ENCODE measurements at regions not wholly inside any gene's neighbourhood (a gene's known extent, or its start where the extent isn't known, plus 50 kb on each side); places are given as distances from the start of the nearest gene placed in this dataset.

DNA sequence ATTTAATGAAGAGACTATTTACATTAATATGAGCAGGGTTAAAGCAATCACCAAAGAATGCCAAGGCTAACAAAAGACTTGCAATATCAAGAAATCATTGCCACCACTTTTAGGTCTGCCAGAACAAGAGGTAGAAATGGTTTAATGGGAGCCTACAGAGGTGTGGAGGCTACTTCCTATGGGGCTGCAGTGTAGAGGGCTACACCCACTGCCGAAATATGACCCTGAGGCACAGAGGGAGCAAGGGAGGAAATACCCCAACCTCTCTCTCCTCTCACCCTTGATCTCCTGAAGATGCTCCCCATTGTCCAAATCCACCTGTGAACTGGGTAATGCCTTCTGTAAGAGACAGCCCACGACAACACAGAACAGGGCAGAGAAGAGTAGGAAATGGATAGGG is 315.4 kb downstream of the SMAD2 start:
- Histone ChIP-seq H3K27ac (ENCODE audit: low read depth in 1 of 3, low read length in 2 of 3) (no peak overlapping the region), H3K4me1 (ENCODE audit: control insufficient read depth in 3 of 3, insufficient read depth in 2 of 3, low read depth in 1 of 3, low read length in 2 of 3) (no peaks in the 10 kb centered on the region), H3K27me3 (ENCODE audit: control insufficient read depth in 3 of 3, insufficient read depth in 3 of 3, low read length in 3 of 3) (peaks cover 0 to 2% (median 0%) of the 10 kb centered on the region in 3 donors), H3K4me3 (ENCODE audit: low read depth in 1 of 3, low read length in 3 of 3) (no peak overlapping the region), H3K9me3 (ENCODE audit: control insufficient read depth in 2 of 2, insufficient read depth in 1 of 2, low read depth in 1 of 2, low read length in 1 of 2) (peaks cover 0 to 2% of the 10 kb centered on the region in 2 donors), H3K36me3 (ENCODE audit: control insufficient read depth in 3 of 3, insufficient read depth in 2 of 3, low read depth in 1 of 3, low read length in 3 of 3) (no peaks in the 10 kb centered on the region)
- no peak for FAIRE-seq
- no peak for DNase-seq
- 68 to 82% (median 73%) methylated on average over 2 of the region's 2 CpGs for WGBS, 3 donors

DNA sequence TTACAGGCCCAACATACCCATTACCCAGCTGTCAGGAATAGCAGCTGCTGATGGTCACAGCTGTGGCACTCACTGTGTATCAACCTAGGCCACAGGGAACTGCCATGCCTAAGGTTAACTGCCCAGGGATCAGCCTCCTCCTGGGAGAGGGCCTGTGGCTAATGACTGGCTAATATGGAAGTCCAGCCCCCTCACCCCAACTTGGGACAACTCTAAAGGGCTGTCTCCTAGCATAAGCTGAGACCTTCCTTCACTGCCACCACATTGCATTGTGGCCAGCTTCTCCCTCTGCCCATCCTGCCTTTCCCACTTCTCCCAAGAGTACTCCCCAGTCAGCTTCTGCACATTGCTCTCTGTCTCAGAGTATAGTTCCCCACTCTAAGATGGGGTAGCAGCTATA is 316.5 kb downstream of the SMAD2 start:
- Histone ChIP-seq H3K9me3 (ENCODE audit: control insufficient read depth in 2 of 2, insufficient read depth in 1 of 2, low read depth in 1 of 2, low read length in 1 of 2) (peaks cover 0 to 2% of the 10 kb centered on the region in 2 donors), H3K4me3 (ENCODE audit: low read depth in 1 of 3, low read length in 3 of 3) (no peak overlapping the region), H3K27me3 (ENCODE audit: control insufficient read depth in 3 of 3, insufficient read depth in 3 of 3, low read length in 3 of 3) (peaks cover 0 to 2% (median 0%) of the 10 kb centered on the region in 3 donors), H3K36me3 (ENCODE audit: control insufficient read depth in 3 of 3, insufficient read depth in 2 of 3, low read depth in 1 of 3, low read length in 3 of 3) (no peaks in the 10 kb centered on the region), H3K4me1 (ENCODE audit: control insufficient read depth in 3 of 3, insufficient read depth in 2 of 3, low read depth in 1 of 3, low read length in 2 of 3) (no peaks in the 10 kb centered on the region), H3K27ac (ENCODE audit: low read depth in 1 of 3, low read length in 2 of 3) (no peak overlapping the region)
- FAIRE-seq (no peak), DNase-seq (no peak)

DNA sequence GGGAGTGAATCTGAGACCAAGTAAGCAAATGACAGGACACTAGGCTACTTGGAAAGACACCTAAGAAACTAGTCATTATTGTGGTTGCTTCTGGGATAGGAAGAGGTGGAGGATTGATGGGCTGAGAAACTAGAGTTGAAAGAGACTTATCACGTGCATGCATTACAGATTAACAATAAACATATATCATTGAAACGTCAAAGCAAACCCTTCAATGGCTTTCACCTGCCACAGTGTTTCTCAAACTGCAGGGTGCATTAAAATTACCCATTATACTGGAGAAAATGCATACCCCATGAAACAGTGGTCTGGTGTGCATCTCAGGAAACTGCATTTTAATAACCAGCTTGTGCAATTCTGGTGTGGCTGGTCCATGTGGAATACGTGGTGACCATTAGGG is 318.8 kb downstream of the SMAD2 start:
- Histone ChIP-seq H3K4me3 (ENCODE audit: low read depth in 1 of 3, low read length in 3 of 3) (no peak overlapping the region), H3K36me3 (ENCODE audit: control insufficient read depth in 3 of 3, insufficient read depth in 2 of 3, low read depth in 1 of 3, low read length in 3 of 3) (no peaks in the 10 kb centered on the region), H3K4me1 (ENCODE audit: control insufficient read depth in 3 of 3, insufficient read depth in 2 of 3, low read depth in 1 of 3, low read length in 2 of 3) (no peaks in the 10 kb centered on the region), H3K27ac (ENCODE audit: low read depth in 1 of 3, low read length in 2 of 3) (no peak overlapping the region), H3K27me3 (ENCODE audit: control insufficient read depth in 3 of 3, insufficient read depth in 3 of 3, low read length in 3 of 3) (peaks cover 0 to 2% (median 0%) of the 10 kb centered on the region in 3 donors), H3K9me3 (ENCODE audit: control insufficient read depth in 2 of 2, insufficient read depth in 1 of 2, low read depth in 1 of 2, low read length in 1 of 2) (peaks cover 0 to 2% of the 10 kb centered on the region in 2 donors)
- DNase-seq = no peak
- WGBS, 3 donors = 37 to 48% (median 41%) methylated on average over 3 of the region's 3 CpGs
- FAIRE-seq = no peak

DNA sequence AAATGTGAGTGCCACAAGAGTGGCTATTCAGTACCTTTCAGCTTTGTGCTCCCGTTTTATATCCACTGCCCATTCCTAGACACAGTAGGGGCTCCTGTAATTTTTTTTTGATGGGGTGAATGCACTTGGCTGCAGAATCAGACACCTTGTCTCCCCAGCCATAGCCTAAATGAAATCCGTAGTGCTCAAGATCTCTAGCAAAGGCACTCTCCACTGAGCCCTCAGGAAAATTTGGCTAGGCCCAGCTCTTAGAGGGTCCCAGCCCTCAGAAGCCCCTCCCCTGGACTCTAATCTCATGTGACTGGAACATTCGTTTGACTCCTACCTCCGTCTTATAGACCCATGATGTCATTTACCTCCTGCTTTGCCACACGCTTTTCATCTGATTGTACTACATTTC is 323.9 kb downstream of the SMAD2 start:
- FAIRE-seq (no peak), DNase-seq (no peak)
- Histone ChIP-seq H3K36me3 (ENCODE audit: control insufficient read depth in 3 of 3, insufficient read depth in 2 of 3, low read depth in 1 of 3, low read length in 3 of 3) (no peaks in the 10 kb centered on the region), H3K27me3 (ENCODE audit: control insufficient read depth in 3 of 3, insufficient read depth in 3 of 3, low read length in 3 of 3) (no peaks in the 10 kb centered on the region), H3K4me3 (ENCODE audit: low read depth in 1 of 3, low read length in 3 of 3) (no peak overlapping the region), H3K27ac (ENCODE audit: low read depth in 1 of 3, low read length in 2 of 3) (no peak overlapping the region), H3K4me1 (ENCODE audit: control insufficient read depth in 3 of 3, insufficient read depth in 2 of 3, low read depth in 1 of 3, low read length in 2 of 3) (no peaks in the 10 kb centered on the region), H3K9me3 (ENCODE audit: control insufficient read depth in 2 of 2, insufficient read depth in 1 of 2, low read depth in 1 of 2, low read length in 1 of 2) (peaks cover 0 to 2% of the 10 kb centered on the region in 2 donors)
- 43 to 61% (median 60%) methylated on average over 5 of the region's 5 CpGs for WGBS, 3 donors

- no peaks in the 10 kb centered on the region for H3K36me3 ChIP-seq (ENCODE audit: control insufficient read depth in 3 of 3, insufficient read depth in 2 of 3, low read depth in 1 of 3, low read length in 3 of 3)
- no peak overlapping the region for H3K4me3 ChIP-seq (ENCODE audit: low read depth in 1 of 3, low read length in 3 of 3)
- H3K27me3 ChIP-seq (ENCODE audit: control insufficient read depth in 3 of 3, insufficient read depth in 3 of 3, low read length in 3 of 3) = no peaks in the 10 kb centered on the region
- FAIRE-seq = no peak
- no peak for DNase-seq
- no peak overlapping the region for H3K27ac ChIP-seq (ENCODE audit: low read depth in 1 of 3, low read length in 2 of 3)
- H3K4me1 ChIP-seq (ENCODE audit: control insufficient read depth in 3 of 3, insufficient read depth in 2 of 3, low read depth in 1 of 3, low read length in 2 of 3) = no peaks in the 10 kb centered on the region
- 28 to 63% (median 48%) methylated on average over 1 of the region's 1 CpG for WGBS, 3 donors
- H3K9me3 ChIP-seq (ENCODE audit: control insufficient read depth in 2 of 2, insufficient read depth in 1 of 2, low read depth in 1 of 2, low read length in 1 of 2) = no peaks in the 10 kb centered on the region
These were observed 325.4 kb downstream of the SMAD2 start for GRCh38 chr18:47605093-47605492.

GRCh38 chr18:47604021-47604420 is 326.4 kb downstream of the SMAD2 start:
- no peaks in the 10 kb centered on the region for H3K36me3 ChIP-seq (ENCODE audit: control insufficient read depth in 3 of 3, insufficient read depth in 2 of 3, low read depth in 1 of 3, low read length in 3 of 3)
- no peaks in the 10 kb centered on the region for H3K27me3 ChIP-seq (ENCODE audit: control insufficient read depth in 3 of 3, insufficient read depth in 3 of 3, low read length in 3 of 3)
- FAIRE-seq (no peak), DNase-seq (no peak)
- no peak overlapping the region for H3K27ac ChIP-seq (ENCODE audit: low read depth in 1 of 3, low read length in 2 of 3)
- WGBS, 3 donors = 66 to 82% (median 79%) methylated on average over 5 of the region's 5 CpGs
- no peaks in the 10 kb centered on the region for H3K4me1 ChIP-seq (ENCODE audit: control insufficient read depth in 3 of 3, insufficient read depth in 2 of 3, low read depth in 1 of 3, low read length in 2 of 3)
- no peaks in the 10 kb centered on the region for H3K9me3 ChIP-seq (ENCODE audit: control insufficient read depth in 2 of 2, insufficient read depth in 1 of 2, low read depth in 1 of 2, low read length in 1 of 2)
- H3K4me3 ChIP-seq (ENCODE audit: low read depth in 1 of 3, low read length in 3 of 3) = no peak overlapping the region

- Histone ChIP-seq H3K27ac (ENCODE audit: low read depth in 1 of 3, low read length in 2 of 3) (no peak overlapping the region), H3K36me3 (ENCODE audit: control insufficient read depth in 3 of 3, insufficient read depth in 2 of 3, low read depth in 1 of 3, low read length in 3 of 3) (no peaks in the 10 kb centered on the region), H3K4me1 (ENCODE audit: control insufficient read depth in 3 of 3, insufficient read depth in 2 of 3, low read depth in 1 of 3, low read length in 2 of 3) (no peaks in the 10 kb centered on the region), H3K4me3 (ENCODE audit: low read depth in 1 of 3, low read length in 3 of 3) (no peak overlapping the region), H3K9me3 (ENCODE audit: control insufficient read depth in 2 of 2, insufficient read depth in 1 of 2, low read depth in 1 of 2, low read length in 1 of 2) (no peaks in the 10 kb centered on the region), H3K27me3 (ENCODE audit: control insufficient read depth in 3 of 3, insufficient read depth in 3 of 3, low read length in 3 of 3) (no peaks in the 10 kb centered on the region)
- DNase-seq (no peak), FAIRE-seq (no peak)
- 67 to 90% (median 85%) methylated on average over 1 of the region's 1 CpG for WGBS, 3 donors
These were observed 327.3 kb downstream of the SMAD2 start for GRCh38 chr18:47603158-47603557.

- 73 to 77% (median 74%) methylated on average over 11 of the region's 11 CpGs for WGBS, 3 donors
- Histone ChIP-seq H3K4me3 (ENCODE audit: low read depth in 1 of 3, low read length in 3 of 3) (no peak overlapping the region), H3K36me3 (ENCODE audit: control insufficient read depth in 3 of 3, insufficient read depth in 2 of 3, low read depth in 1 of 3, low read length in 3 of 3) (no peaks in the 10 kb centered on the region), H3K9me3 (ENCODE audit: control insufficient read depth in 2 of 2, insufficient read depth in 1 of 2, low read depth in 1 of 2, low read length in 1 of 2) (no peaks in the 10 kb centered on the region), H3K4me1 (ENCODE audit: control insufficient read depth in 3 of 3, insufficient read depth in 2 of 3, low read depth in 1 of 3, low read length in 2 of 3) (no peaks in the 10 kb centered on the region), H3K27me3 (ENCODE audit: control insufficient read depth in 3 of 3, insufficient read depth in 3 of 3, low read length in 3 of 3) (no peaks in the 10 kb centered on the region), H3K27ac (ENCODE audit: low read depth in 1 of 3, low read length in 2 of 3) (no peak overlapping the region)
- FAIRE-seq (no peak), DNase-seq (no peak)
These were observed 328.1 kb downstream of the SMAD2 start for GRCh38 chr18:47602273-47602897.

GRCh38 chr18:47601581-47602272 is 328.7 kb downstream of the SMAD2 start:
- 73 to 79% (median 74%) methylated on average over 13 of the region's 13 CpGs for WGBS, 3 donors
- H3K4me1 ChIP-seq (ENCODE audit: control insufficient read depth in 3 of 3, insufficient read depth in 2 of 3, low read depth in 1 of 3, low read length in 2 of 3) = no peaks in the 10 kb centered on the region
- no peaks in the 10 kb centered on the region for H3K9me3 ChIP-seq (ENCODE audit: control insufficient read depth in 2 of 2, insufficient read depth in 1 of 2, low read depth in 1 of 2, low read length in 1 of 2)

More at GRCh38 chr18:47601581-47602272, 328.7 kb downstream of the SMAD2 start:
- H3K36me3 ChIP-seq (ENCODE audit: control insufficient read depth in 3 of 3, insufficient read depth in 2 of 3, low read depth in 1 of 3, low read length in 3 of 3) = no peaks in the 10 kb centered on the region
- H3K4me3 ChIP-seq (ENCODE audit: low read depth in 1 of 3, low read length in 3 of 3) = no peak overlapping the region
- no peak for FAIRE-seq
- no peaks in the 10 kb centered on the region for H3K27me3 ChIP-seq (ENCODE audit: control insufficient read depth in 3 of 3, insufficient read depth in 3 of 3, low read length in 3 of 3)
- DNase-seq = no peak
- no peak overlapping the region for H3K27ac ChIP-seq (ENCODE audit: low read depth in 1 of 3, low read length in 2 of 3)
